ENCODE measurements at regions not wholly inside any gene's neighbourhood (a gene's known extent, or its start where the extent isn't known, plus 50 kb on each side); places are given as distances from the start of the nearest gene placed in this dataset.
"Not testable (repeated sequence)": the region's sequence is repeated elsewhere in the genome, so short reads cannot be mapped to it uniquely, and the experiment has no call there.

GRCh38 chr14:105900398-105901160, 374.2 kb downstream of the TMEM121 start:
- DNase-seq (ENCODE audit: low read depth in 2 of 2), result no peak

GRCh38 chr14:105901226-105901625, 374.8 kb downstream of the TMEM121 start:
- DNase-seq (ENCODE audit: low read depth in 2 of 2), result no peak

- DNase-seq (ENCODE audit: low read depth in 2 of 2), result no peak
Measured at GRCh38 chr14:105902131-105902898, 375.9 kb downstream of the TMEM121 start.

- not testable (repeated sequence) for DNase-seq (ENCODE audit: low read depth in 2 of 2)
Measured at GRCh38 chr14:105902899-105903165, 376.4 kb downstream of the TMEM121 start.

- DNase-seq (ENCODE audit: low read depth in 2 of 2), result no peak
Measured at GRCh38 chr14:105903971-105904370, 377.6 kb downstream of the TMEM121 start.

- no peak for DNase-seq (ENCODE audit: low read depth in 2 of 2)
Measured at GRCh38 chr14:105904379-105904778, 378.0 kb downstream of the TMEM121 start.

- no peak for DNase-seq (ENCODE audit: low read depth in 2 of 2)
Measured at GRCh38 chr14:105905456-105905855, 379.1 kb downstream of the TMEM121 start.

- DNase-seq (ENCODE audit: low read depth in 2 of 2), result no peak
Measured at GRCh38 chr14:105907276-105907675, 380.9 kb downstream of the TMEM121 start.

- no peak for DNase-seq (ENCODE audit: low read depth in 2 of 2)
Measured at GRCh38 chr14:105908006-105908405, 381.6 kb downstream of the TMEM121 start.

GRCh38 chr14:105908481-105908911, 382.1 kb downstream of the TMEM121 start:
- DNase-seq (ENCODE audit: low read depth in 2 of 2), result no peak

GRCh38 chr14:105909046-105909827, 382.9 kb downstream of the TMEM121 start:
- DNase-seq (ENCODE audit: low read depth in 2 of 2), result no peak

GRCh38 chr14:105909828-105910120, 383.4 kb downstream of the TMEM121 start:
- DNase-seq (ENCODE audit: low read depth in 2 of 2), result not testable (repeated sequence)

GRCh38 chr14:105910426-105910825, 384.0 kb downstream of the TMEM121 start:
- DNase-seq (ENCODE audit: low read depth in 2 of 2), result no peak

- no peak for DNase-seq (ENCODE audit: low read depth in 2 of 2)
Measured at GRCh38 chr14:105911006-105911847, 384.8 kb downstream of the TMEM121 start.

GRCh38 chr14:105911848-105912292, 385.5 kb downstream of the TMEM121 start:
- DNase-seq (ENCODE audit: low read depth in 2 of 2), result not testable (repeated sequence)

- DNase-seq (ENCODE audit: low read depth in 2 of 2), result no peak
Measured at GRCh38 chr14:105912641-105913180, 386.3 kb downstream of the TMEM121 start.

GRCh38 chr14:105913221-105913620, 386.8 kb downstream of the TMEM121 start:
- no peak for DNase-seq (ENCODE audit: low read depth in 2 of 2)

- DNase-seq (ENCODE audit: low read depth in 2 of 2), result no peak
Measured at GRCh38 chr14:105913861-105914260, 387.5 kb downstream of the TMEM121 start.

- DNase-seq (ENCODE audit: low read depth in 2 of 2), result not testable (repeated sequence)
Measured at GRCh38 chr14:105914281-105914680, 387.9 kb downstream of the TMEM121 start.

GRCh38 chr14:105914738-105915385, 388.5 kb downstream of the TMEM121 start:
- no peak for DNase-seq (ENCODE audit: low read depth in 2 of 2)

- DNase-seq (ENCODE audit: low read depth in 2 of 2), result not testable (repeated sequence)
Measured at GRCh38 chr14:105915546-105915945, 389.2 kb downstream of the TMEM121 start.

All from stimulated activated CD8-positive, alpha-beta memory T cell treated with anti-CD3 and anti-CD28 coated beads, Interleukin-7, amount 100 ng/mL, for 1 hour (primary cell).